Globus pallidus (tissue), 1 donor: ENCODE measurements at regions not wholly inside any gene's neighbourhood (a gene's known extent, or its start where the extent isn't known, plus 50 kb on each side); places are given as distances from the start of the nearest gene placed in this dataset.

Experiments used
- DNase-seq: peaks from one replicate; pipeline ENCODE4 v3.0.0-alpha.2; 2015; ENCODE audit warnings: low spot score

- DNase-seq: no peak
Observed at GRCh38 chr7:55629051-55629677, 56.9 kb upstream of the VOPP1 start.

- no peak for DNase-seq
Observed at GRCh38 chr7:55624813-55625212, 52.5 kb upstream of the VOPP1 start.

GRCh38 chr7:55623617-55624016 is 51.3 kb upstream of the VOPP1 start:
- DNase-seq: no peak

GRCh38 chr7:55622241-55622640 is 49.9 kb upstream of the VOPP1 start:
- DNase-seq: no peak
